ENCODE measurements at regions not wholly inside any gene's neighbourhood (a gene's known extent, or its start where the extent isn't known, plus 50 kb on each side); places are given as distances from the start of the nearest gene placed in this dataset.

DNA sequence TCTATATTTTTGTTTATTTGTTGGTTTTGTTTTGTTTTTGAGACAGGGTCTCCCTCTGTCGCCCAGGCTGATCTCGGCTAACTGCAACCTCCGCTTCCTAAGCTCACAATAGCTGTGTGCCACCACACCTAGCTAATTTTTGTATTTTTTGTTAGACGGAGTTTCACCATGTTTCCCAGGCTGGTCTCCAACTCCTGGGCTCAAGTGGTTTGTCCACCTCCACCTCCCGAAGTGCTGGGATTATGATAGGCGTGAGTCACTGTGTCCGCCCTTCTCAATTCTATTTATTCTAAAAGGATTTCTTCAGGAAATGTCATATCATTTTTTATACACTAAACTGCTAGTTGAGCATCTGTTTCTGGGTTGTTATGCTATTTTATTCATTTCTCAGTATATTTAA is 1206.0 kb downstream of the OLFM4 start:
- TF ChIP-seq, protein P1, sequence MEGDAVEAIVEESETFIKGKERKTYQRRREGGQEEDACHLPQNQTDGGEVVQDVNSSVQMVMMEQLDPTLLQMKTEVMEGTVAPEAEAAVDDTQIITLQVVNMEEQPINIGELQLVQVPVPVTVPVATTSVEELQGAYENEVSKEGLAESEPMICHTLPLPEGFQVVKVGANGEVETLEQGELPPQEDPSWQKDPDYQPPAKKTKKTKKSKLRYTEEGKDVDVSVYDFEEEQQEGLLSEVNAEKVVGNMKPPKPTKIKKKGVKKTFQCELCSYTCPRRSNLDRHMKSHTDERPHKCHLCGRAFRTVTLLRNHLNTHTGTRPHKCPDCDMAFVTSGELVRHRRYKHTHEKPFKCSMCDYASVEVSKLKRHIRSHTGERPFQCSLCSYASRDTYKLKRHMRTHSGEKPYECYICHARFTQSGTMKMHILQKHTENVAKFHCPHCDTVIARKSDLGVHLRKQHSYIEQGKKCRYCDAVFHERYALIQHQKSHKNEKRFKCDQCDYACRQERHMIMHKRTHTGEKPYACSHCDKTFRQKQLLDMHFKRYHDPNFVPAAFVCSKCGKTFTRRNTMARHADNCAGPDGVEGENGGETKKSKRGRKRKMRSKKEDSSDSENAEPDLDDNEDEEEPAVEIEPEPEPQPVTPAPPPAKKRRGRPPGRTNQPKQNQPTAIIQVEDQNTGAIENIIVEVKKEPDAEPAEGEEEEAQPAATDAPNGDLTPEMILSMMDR (IDR thresholded peaks at IDR 0.05) = no peak
- no peak for TF ChIP-seq POLR2A (IDR thresholded peaks at IDR 0.05)

Measured in heart left ventricle (tissue), 13 donors.